Caki2 (cell line): ENCODE measurements at regions not wholly inside any gene's neighbourhood (a gene's known extent, or its start where the extent isn't known, plus 50 kb on each side); places are given as distances from the start of the nearest gene placed in this dataset.
"Not testable (repeated sequence)": the region's sequence is repeated elsewhere in the genome, so short reads cannot be mapped to it uniquely, and the experiment has no call there.

Experiments
- DNase-seq: peaks from one replicate; pipeline ENCODE4 v3.0.0-alpha.2; 2015; ENCODE audit warnings: low read depth
- in situ Hi-C: cut with HindIII; loops from 2 replicates; pipeline ENCODE4 v1.10.0; 2016; ENCODE audit warnings: low sequenced_read_pairs, low pct_unique_long_range_greater_than_20kb, mixed read lengths

DNA sequence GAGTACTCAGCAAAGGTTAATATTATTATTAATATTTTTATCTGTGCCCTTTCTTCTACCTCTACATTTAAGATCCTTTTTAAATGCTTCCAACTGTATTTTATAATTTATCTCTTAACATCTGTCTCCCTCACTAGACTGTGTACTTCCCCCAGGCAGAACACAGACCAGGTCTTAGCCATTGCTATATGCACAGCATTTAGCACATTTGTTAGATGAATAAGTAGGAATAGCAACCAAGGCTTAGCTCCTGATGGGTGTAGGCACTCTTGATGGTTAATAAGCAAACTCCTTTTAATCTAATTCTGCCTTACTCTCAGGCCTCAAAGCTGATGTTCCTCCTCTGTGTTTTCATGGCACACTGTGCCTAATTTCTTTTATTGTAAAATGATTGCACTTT, 83.7 kb upstream of the GNG12 start:
- in situ Hi-C loops: no loop called here
- DNase-seq: no peak

DNA sequence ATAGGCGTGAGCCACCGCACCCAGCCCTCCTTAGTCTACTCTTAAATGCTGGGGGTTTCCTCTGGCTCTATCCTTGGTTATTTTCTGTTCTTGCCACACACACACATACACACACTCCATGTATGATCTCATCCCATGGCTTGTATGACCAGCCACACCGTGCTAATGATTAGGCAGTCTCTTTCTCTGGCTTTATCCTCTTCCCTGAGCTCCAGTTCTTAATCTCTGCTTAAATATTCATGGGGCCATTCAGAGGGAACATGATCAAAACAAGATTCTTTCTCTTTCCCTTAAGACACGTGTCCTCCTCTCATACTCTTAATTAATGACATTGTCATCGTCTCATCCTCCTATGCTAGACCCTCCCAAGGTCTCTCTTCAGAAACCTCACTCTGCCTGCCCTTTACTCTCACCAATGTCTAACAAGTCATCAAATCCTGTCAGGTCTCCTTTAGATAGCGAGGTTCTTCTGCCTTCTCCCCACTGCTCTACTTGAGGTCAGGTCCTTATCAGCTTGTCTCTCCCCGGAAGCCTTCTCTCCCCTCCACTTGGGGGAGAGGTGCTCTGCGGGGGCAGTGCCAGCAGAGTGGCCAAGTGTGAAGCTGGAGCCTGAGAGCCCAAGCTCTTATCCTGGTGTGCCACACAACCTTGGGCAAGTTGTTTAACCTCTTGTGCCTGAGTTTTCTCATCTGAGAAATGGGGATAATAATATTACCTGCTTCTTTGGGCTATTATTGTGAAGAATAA, 83.0 kb upstream of the GNG12 start:
- in situ Hi-C loops: no loop called here
- no peak for DNase-seq

DNA sequence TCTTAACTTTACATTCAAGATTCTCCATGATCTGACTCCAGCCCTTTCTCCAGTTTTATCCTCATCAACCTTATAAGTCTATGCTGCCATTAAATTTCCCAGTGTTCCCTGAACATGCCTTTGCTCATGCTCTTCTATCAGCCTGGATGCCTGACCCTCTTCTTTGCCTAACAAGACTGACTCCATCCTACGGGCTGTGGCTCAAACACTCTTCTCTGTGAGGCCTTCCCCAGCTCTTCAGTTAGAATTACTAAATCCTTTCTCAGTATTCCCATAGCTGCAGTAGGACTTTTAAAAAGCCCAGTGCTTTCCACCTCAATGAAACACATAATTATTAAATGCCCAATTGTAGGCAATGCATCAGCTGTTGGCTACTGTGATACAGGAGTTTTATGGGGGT, 76.5 kb upstream of the GNG12 start:
- DNase-seq: no peak
- in situ Hi-C loops: no loop called here

DNA sequence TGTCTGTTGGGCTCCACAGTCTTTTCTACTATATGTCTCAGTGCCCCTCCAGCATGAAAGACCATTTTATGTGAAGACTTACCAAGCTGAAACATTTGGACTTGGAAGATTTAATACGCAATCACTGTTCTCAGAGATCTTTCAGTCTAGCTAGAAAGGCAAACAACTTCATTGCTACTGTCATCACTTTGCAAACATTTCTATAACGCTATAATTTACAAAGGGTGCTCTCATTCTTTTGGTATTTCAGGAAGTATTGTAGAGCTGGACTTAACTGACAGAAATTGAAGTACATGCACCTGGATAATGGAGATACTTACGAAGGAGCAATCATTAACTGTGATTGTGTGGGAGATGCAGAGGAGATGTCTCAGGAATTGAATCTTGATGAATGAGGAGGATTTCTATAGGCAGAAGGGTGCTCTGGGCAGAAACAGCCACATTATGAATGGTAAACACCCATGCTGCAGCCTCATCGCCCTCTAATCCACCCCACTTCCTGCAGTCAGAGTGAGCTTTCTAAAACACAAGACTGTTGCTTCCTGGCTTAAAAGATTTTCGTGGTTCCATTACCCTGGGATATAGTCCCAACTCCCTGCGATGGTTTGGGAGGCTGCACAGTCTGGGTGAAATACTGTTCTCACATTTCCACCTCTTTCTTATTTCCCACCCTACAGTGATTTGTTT, 75.1 kb upstream of the GNG12 start:
- in situ Hi-C loops: no loop called here
- DNase-seq: no peak

DNA sequence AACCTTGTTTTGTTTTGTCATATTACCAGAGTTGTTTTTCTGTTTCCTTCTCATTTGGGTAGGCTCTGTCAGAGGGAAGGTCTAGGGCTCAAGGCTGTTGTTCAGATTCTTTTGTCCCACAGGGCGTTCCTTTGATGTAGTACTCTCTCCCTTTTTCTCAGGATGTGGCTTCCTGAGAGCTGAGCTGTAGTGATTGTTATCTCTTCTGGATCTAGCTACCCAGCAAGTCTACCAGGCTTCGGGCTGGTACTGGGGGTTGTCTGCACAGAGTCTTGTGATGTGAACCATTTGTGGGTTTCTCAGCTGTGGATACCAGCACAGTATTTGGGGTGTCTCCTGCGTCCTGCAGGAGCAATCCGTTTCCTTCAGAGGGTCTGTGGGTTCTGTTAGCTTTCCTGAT, 74.2 kb upstream of the GNG12 start:
- in situ Hi-C loops, DNase-seq: not testable (repeated sequence)

DNA sequence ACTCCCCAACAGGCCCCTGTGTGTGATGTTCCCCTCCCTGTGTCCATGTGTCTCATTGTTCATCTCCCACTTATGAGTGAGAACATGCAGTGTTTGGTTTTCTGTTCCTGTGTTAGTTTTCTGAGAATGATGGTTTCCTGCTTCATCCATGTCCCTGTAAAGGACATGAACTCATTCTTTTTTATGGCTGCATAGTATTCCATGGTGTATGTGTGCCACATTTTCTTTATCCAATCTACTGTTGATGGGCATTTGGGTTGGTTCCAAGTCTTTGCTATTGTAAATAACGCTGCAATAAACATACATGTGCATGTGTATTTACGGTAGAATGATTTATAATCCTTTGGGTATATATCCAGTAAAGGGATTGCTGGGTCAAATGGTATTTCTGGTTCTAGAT, 72.7 kb upstream of the GNG12 start:
- DNase-seq, in situ Hi-C loops: not testable (repeated sequence)

DNA sequence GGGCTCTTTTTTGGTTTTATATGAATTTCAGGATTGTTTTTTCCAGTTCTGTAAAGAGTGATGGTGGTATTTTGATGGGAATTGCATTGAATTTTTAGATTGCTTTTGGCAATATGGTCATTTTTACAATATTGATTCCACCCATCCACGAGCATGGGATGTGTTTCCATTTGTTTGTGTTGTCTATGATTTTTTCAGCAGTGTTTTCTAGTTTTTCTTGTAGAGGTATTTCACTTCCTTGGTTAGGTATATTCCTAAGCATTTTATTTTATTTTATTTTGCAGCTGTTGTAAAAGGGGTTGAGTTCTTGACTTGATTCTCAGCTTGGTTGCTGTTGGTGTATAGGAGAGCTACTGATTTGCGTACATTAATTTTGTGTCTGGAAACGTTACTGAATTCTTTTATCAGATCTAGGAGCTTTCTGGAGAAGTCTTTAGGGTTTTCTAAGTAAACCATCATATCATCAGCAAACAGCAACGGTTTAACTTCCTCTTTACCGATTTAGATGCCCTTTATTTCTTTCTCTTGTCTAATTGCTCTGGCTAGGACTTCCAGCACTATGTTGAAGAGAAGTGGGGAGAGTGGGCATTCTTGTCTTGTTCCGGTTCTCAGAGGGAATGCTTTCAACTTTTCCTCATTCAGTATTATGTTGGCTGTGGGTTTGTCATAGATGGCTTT, 69.4 kb upstream of the GNG12 start:
- in situ Hi-C loops, DNase-seq: not testable (repeated sequence)

DNA sequence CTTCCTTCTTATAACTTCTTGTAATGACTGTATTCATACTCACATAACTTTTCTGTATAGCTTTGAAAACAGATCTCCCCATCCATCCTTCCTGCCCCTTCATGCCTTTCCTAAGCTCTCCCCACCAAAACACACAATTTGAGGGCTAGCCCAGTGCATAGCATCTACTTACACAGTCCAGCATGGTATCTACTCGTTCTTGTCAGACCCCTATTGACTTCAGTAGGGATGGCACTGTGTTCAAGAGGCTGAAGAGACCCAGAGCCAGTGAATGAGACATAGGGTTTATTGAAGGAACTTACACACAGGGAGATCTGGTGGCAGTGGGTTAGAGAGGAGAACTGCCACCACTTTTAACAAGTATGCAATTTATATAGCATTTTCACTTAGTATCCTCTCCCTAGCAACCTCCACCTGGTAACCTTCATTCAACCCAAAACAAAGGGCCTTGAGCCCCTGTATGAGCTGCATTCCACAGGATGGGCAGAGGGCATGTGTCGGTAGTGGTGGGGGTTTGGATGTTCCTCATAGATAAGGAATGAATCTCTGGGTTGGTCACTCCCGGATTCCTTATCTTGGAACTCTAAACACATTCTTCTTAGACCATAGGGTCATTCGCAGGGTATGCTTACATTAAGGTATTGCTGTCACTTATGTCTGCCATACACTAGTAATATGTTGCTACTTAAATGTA, 64.9 kb upstream of the GNG12 start:
- DNase-seq: no peak
- in situ Hi-C loops: no loop called here

DNA sequence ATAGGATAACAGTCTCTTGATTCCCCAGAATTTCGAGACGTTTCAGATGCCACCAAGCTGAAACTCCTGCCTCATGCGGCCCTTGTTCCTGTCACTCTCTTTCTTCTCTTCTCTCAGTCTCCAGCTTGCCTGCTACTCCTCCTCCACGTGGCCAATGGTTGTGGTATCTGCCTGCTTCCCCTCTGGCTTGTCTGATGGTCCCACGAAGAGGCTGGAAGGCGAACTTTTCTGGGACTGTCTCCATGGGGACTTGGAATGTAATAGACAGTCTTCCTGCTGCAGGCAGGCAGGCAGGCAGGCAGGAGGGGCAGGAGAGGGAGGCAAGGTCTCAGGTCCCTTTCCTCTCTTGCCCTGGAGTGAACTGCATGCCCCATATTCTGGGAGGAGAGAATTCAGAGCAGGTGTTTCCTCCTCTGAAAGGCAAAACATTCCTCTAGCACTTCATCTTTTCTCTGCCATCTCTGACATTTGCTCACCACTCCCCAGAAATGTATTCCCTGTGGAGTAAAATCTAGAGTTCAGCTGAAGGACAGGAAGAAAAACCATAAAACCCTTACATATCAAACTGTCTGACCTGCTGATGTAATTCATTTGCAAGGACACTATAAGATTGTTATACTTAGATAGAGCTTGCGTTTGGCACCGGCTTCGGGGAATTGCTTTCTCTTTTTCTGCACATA, 64.1 kb upstream of the GNG12 start:
- no peak for DNase-seq
- in situ Hi-C loops: no loop called here

DNA sequence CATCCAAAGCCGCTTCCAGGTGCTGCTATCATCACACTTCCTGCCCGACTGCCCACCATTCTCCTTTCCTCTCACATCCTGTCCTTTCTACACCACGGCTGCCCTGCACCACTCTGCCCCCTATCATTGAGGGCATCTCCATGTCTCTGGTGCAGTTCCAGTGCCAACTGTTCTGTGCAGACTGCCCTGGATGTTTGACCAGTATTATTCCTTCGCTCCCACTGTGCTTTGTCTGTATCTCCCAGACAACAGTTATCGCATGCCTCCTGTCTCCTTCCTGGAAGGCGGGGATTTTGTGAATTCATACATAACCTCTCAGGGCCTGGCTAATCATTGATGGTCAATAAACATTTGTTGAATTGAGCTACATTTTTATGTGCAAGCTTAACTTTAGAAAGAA, 63.6 kb upstream of the GNG12 start:
- peak; percentile 14 for DNase-seq
- in situ Hi-C loops: no loop called here

DNA sequence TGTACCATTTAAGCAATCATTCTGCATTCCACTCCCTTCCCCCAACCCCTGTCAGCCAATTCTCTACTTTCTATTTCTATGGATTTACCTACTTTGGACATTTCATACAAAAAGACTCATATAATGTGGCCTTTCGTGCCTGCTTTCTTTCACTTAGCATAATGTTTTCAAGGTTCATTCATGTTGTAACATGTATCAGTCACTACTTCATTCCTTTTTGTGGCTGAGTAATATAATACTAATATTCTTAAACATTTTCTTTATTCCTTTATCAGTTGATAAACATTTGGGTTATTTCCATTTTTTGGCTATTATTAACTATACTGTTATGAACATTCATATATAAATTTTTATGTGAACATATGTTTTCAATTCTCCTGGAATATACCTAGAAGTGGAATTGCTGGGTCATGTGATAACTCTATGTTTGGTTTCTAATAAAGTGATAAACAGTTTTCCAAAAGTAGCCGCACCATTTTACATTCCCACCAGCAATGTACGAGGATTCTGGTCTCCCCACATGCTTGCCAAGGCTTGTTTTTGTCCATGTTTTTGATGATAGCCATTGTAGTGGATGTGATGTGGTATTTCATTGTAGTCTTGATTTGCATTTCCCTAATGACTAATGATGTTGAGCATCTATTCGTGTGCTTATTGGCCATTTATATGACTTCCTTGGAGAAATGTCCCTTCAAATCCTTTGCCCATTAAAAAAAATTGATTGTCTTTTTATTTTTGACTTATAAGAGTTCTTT, 61.9 kb upstream of the GNG12 start:
- in situ Hi-C loops: no loop called here
- no peak for DNase-seq

DNA sequence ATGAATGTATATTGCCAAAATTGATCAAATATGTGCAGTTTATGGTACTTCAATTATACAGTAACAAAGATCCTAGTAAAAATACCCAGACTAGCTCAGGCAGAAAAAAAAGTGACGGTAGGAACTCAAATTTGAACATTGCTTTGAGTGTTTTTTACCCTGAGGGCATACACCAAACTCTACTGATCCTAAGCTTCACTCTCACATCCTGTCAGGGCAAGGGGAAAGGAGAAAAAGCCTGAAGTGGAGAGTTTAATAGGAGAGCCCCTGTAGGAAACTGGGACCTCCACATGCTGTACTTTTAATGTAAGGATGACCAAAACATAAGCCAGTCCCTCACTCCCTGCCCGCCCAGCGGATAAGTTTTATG, 59.8 kb upstream of the GNG12 start:
- in situ Hi-C loops: no loop called here
- DNase-seq: no peak

DNA sequence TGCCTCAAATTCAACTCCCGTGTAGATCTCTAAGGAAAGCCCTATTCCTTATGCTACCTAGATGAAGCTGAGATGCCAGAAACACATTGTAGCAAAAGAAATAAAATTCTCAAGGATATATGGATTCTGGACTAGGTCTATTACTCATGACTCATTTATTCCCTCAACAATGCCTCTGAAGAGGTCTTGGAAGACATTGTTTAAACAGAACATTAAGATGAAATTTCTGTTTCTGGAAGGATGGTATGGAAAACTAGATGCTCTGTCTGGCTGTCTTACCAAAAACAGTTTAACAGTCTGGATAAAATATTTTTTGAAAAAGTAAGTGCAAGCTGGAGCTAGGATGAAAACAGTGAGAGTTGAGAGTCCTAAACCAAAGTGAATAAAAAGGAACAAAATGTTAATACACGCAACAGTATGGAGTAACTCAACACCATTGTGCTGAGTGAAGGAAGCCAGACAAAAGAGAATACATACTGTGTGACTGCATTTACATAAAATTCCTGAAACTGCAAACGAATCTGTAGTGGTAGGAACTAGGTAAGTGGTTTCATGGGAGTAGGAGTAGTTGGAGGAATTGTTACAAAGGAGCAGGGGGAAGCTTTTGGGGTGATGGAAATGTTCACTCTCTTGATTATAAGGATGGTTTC, 59.3 kb upstream of the GNG12 start:
- in situ Hi-C loops: no loop called here
- no peak for DNase-seq

DNA sequence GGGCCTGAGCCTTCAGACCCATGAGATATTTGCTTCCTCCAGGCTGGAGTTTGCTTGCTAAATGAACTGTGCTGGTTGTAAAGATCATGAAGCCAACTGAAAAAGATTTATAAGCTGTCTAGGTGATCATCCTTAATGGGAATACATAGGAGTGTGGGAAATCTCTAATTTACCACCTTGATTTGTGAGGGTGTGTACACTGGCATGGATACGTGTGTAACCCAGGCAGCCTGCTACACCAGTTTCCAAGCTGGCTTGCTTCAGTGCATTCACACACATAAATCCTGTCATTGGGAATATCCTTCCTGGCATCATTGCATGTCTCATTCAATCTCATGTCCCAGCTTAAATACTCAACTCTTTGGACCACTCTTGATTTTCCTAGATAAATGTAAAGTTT, 57.6 kb upstream of the GNG12 start:
- DNase-seq: no peak
- in situ Hi-C loops: no loop called here

DNA sequence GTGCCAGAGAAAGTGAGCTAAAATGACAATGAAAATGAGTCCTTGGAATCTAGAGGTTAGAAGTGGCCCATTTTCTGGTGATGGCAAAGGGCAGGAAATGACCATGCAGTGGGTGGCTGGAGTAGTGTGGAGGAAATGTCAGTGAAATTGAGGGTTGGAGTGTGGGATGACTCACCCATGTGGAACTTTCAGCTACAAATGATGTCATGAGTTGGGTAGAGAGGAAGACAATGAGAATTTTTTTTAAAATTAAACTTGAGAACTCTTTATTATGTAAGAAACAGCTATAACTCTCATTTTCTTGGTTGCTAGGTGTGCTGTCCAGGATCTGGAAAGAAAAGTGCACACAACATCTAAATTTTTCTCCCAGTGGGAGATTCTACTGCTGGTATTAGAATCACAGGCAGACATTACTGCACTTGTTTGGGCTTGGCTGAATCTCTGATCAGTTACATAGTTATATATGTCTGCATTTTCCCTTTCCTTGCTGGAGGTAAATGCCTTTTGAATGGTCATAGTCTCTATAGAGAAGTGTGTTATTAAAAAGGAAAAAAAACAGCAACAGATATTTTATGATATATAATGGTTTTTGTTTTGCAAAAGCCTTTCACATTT, 56.8 kb upstream of the GNG12 start:
- in situ Hi-C loops: no loop called here

DNA sequence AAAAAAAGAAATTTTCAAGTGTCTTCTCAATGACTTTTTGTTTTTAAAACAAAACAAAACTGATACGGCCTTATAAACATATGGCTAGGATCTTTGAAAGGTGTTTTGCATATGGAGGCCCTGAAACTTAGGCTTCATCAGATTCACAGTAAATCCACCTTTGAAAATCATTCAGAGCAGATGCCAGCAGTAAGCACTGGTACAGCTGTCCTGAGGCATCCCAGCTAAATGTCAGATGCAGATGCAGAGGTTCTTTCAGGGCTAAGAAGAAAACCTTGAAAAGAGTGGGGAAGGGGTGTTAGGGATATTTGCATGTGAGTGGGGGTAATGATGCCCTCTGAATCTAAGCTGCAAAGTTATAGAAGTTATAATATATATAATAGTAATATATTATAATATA, 56.2 kb upstream of the GNG12 start:
- in situ Hi-C loops: no loop called here
- DNase-seq: no peak

More for the DNA sequence above, 56.8 kb upstream of the GNG12 start:
- peak; percentile 50 for DNase-seq
